DND-41 (cell line): ENCODE measurements at regions not wholly inside any gene's neighbourhood (a gene's known extent, or its start where the extent isn't known, plus 50 kb on each side); places are given as distances from the start of the nearest gene placed in this dataset.

Source experiments
- CTCF ChIP-seq: IDR thresholded peaks from 2 replicates; pipeline ENCODE4 v1.5.1; 2012; ENCODE audit warnings: borderline replicate concordance, low read length, moderate library complexity, mild to moderate bottlenecking; ENCODE audit not compliant: poor library complexity, severe bottlenecking; ENCODE audit errors: extremely low read depth
- EZH2 ChIP-seq: IDR thresholded peaks from 3 replicates; pipeline ENCODE4 v1.6.1; 2012; ENCODE audit warnings: borderline replicate concordance, low read depth, mild to moderate bottlenecking, moderate library complexity, low read length, inconsistent platforms; ENCODE audit not compliant: severe bottlenecking

GRCh38 chr18:10169064-10169562, 255.3 kb downstream of the VAPA start:
- no peak for TF ChIP-seq CTCF
- TF ChIP-seq EZH2: no peak
